Activated CD4-positive, CD25-positive, alpha-beta regulatory T cell treated with anti-CD3 and anti-CD28 coated beads, Interleukin-2, amount 50 U/mL, for 16 hours (primary cell): ENCODE measurements at regions not wholly inside any gene's neighbourhood (a gene's known extent, or its start where the extent isn't known, plus 50 kb on each side); places are given as distances from the start of the nearest gene placed in this dataset.
"Not testable (repeated sequence)": the region's sequence is repeated elsewhere in the genome, so short reads cannot be mapped to it uniquely, and the experiment has no call there.

Experiments
- DNase-seq: peaks from one replicate; pipeline ENCODE4 v3.0.0-alpha.2; 2020; ENCODE audit warnings: low read depth, low spot score

- no peak for DNase-seq
Observed at GRCh38 chr7:113784316-113784715, 134.5 kb downstream of the PPP1R3A start.

GRCh38 chr7:113783403-113783802 is 135.4 kb downstream of the PPP1R3A start:
- no peak for DNase-seq

GRCh38 chr7:113775804-113776203 is 143.0 kb downstream of the PPP1R3A start:
- no peak for DNase-seq

- no peak for DNase-seq
Observed at GRCh38 chr7:113775401-113775800, 143.4 kb downstream of the PPP1R3A start.

- no peak for DNase-seq
Observed at GRCh38 chr7:113774182-113774807, 144.5 kb downstream of the PPP1R3A start.

- no peak for DNase-seq
Observed at GRCh38 chr7:113770146-113770738, 148.6 kb downstream of the PPP1R3A start.

- DNase-seq = no peak
Observed at GRCh38 chr7:113768387-113768786, 150.4 kb downstream of the PPP1R3A start.

- no peak for DNase-seq
Observed at GRCh38 chr7:113764401-113765035, 154.3 kb downstream of the PPP1R3A start.

GRCh38 chr7:113763226-113763625 is 155.6 kb downstream of the PPP1R3A start:
- no peak for DNase-seq

- DNase-seq = no peak
Observed at GRCh38 chr7:113756250-113756649, 162.6 kb downstream of the PPP1R3A start.

GRCh38 chr7:113752689-113753088 is 166.1 kb downstream of the PPP1R3A start:
- DNase-seq = no peak

GRCh38 chr7:113752289-113752688 is 166.5 kb downstream of the PPP1R3A start:
- no peak for DNase-seq

- no peak for DNase-seq
Observed at GRCh38 chr7:113751547-113751946, 167.3 kb downstream of the PPP1R3A start.

GRCh38 chr7:113748385-113748784 is 170.4 kb downstream of the PPP1R3A start:
- not testable (repeated sequence) for DNase-seq

- DNase-seq = not testable (repeated sequence)
Observed at GRCh38 chr7:113742946-113743431, 175.8 kb downstream of the PPP1R3A start.

GRCh38 chr7:113742377-113742776 is 176.4 kb downstream of the PPP1R3A start:
- DNase-seq = no peak

- DNase-seq = no peak
Observed at GRCh38 chr7:113731571-113731970, 187.2 kb downstream of the PPP1R3A start.

GRCh38 chr7:113730309-113730955 is 188.4 kb downstream of the PPP1R3A start:
- DNase-seq = no peak

- no peak for DNase-seq
Observed at GRCh38 chr7:113727486-113727885, 191.3 kb downstream of the PPP1R3A start.

- no peak for DNase-seq
Observed at GRCh38 chr7:113722006-113722405, 196.8 kb downstream of the PPP1R3A start.

- no peak for DNase-seq
Observed at GRCh38 chr7:113717739-113718138, 201.1 kb downstream of the PPP1R3A start.
